Gastrocnemius medialis (tissue), 4 donors: ENCODE measurements at regions not wholly inside any gene's neighbourhood (a gene's known extent, or its start where the extent isn't known, plus 50 kb on each side); places are given as distances from the start of the nearest gene placed in this dataset.

ENCODE experiments used
- CTCF ChIP-seq, 5 experiments: fragments of 450-650 bp in 3 of 5; fragments of 200-600 bp in 2 of 5; sonication (generic) in 2 of 5; IDR thresholded peaks in 4 of 5; conservative IDR thresholded peaks in 1 of 5; 1 replicate in 4 of 5; 2 replicates in 1 of 5; pipeline ENCODE4 v1.5.1; 2016 to 2019; ENCODE audit warnings: antibody characterized with exemption in 5 of 5, mild to moderate bottlenecking in 3 of 5, moderate library complexity in 3 of 5
- POLR2A ChIP-seq, 2 donors: fragments of 450-650 bp; IDR thresholded peaks; one replicate each; pipeline ENCODE4 v1.6.1; 2017; ENCODE audit warnings: antibody characterized with exemption in 2 of 2, mild to moderate bottlenecking in 2 of 2, moderate library complexity in 2 of 2

GRCh38 chr12:58310368-58310767 is 369.0 kb downstream of the ATP23 start:
- TF ChIP-seq CTCF (IDR thresholded peaks at IDR 0.05 in 4 of 5, conservative IDR thresholded peaks at IDR 0.05 in 1 of 5) = no peak
- no peak for TF ChIP-seq POLR2A (IDR thresholded peaks at IDR 0.05)
